BE2C (cell line): ENCODE measurements at regions not wholly inside any gene's neighbourhood (a gene's known extent, or its start where the extent isn't known, plus 50 kb on each side); places are given as distances from the start of the nearest gene placed in this dataset.

ENCODE experiments used
- DNase-seq: peaks from one replicate; pipeline ENCODE4 v3.0.0-alpha.2; 2020
- H3K27me3 ChIP-seq: fragments of 250-450 bp; sonication (Bioruptor Pico); 2 replicates; pipeline ENCODE4 v1.5.1; 2020; ENCODE audit warnings: mild to moderate bottlenecking
- H3K36me3 ChIP-seq: fragments of 250-450 bp; sonication (Bioruptor Pico); 2 replicates; pipeline ENCODE4 v1.5.1; 2020; ENCODE audit warnings: mild to moderate bottlenecking
- H3K4me1 ChIP-seq: fragments of 250-450 bp; sonication (Bioruptor Pico); 2 replicates; pipeline ENCODE4 v1.5.1; 2020
- H3K4me3 ChIP-seq: 2 replicates; pipeline ENCODE4 v1.5.1; 2011; ENCODE audit warnings: low read depth, low read length
- H3K9me3 ChIP-seq: fragments of 250-450 bp; sonication (Bioruptor Pico); 2 replicates; pipeline ENCODE4 v1.5.1; 2020
- CTCF ChIP-seq: IDR thresholded peaks from 2 replicates; pipeline ENCODE4 v1.5.1; 2012; ENCODE audit warnings: mild to moderate bottlenecking, low read depth, low read length

- Histone ChIP-seq H3K9me3 (no peaks in the 10 kb centered on the region; the same call in 1 of the 2 replicates), H3K4me1 (no peaks in the 10 kb centered on the region), H3K27me3 (no peaks in the 10 kb centered on the region), H3K36me3 (no peaks in the 10 kb centered on the region), H3K4me3 (no peak overlapping the region)
- no peak for DNase-seq
- no peak for TF ChIP-seq CTCF
These were observed 395.6 kb downstream of the SETD4 start for GRCh38 chr21:35664683-35665082.

DNA sequence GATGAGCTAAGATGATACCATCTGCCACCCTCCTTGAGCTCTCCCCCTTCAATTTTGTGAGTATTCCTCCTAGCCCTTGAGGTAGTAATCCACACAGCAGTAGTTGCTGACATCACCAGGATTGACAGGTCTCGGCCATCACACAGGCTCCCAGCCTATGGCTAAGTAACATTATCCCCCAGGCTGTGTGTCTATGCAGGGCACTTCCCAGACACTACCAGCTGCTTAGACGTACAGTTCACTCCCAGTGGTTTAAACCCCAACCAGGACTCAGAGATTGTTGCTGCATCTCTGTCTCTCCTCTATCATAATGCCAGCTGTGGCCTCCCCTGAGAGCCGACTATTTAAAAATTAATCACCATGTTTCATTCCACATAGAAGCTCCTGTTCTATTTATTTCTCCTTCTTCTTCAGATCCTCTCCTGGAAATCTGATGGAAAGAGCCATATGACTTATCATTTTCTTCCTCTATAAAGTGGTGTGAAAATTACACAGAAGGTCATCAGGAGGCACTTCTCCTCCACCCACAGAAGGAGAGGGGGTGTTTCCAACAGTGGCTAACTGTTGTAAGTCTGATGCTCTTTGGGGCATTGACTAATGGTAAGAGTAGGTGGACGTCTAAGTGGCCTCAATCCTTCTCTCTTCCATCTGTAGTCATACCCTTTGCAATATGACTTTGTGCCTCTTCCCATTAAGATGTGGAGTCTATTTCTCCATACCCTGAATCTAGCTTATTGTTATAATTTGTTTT, 396.3 kb downstream of the SETD4 start:
- Histone ChIP-seq H3K36me3 (no peaks in the 10 kb centered on the region), H3K9me3 (no peaks in the 10 kb centered on the region; the same call in 1 of the 2 replicates), H3K27me3 (no peaks in the 10 kb centered on the region), H3K4me3 (no peak overlapping the region), H3K4me1 (no peaks in the 10 kb centered on the region)
- no peak for TF ChIP-seq CTCF
- no peak for DNase-seq

DNA sequence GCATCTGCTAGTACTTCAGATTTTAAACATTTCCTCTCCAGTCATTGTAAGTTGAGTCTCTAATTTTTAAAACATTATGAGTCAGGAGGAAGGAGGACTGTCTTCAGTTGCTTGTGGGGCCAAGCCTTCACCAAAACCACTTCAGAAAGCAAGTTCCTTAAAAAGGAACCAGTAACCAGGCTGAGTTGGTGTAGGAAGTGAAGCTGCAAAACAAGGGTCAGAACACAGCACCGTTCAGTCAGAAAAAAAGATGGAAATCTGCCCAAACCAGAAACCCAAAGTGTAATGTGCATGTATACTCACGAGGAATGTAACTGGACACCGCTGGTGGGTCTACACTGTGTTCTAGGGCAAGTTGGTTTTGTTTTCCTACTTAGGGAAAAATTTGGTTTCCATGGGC, 402.1 kb downstream of the SETD4 start:
- no peak for DNase-seq
- Histone ChIP-seq H3K27me3 (no peaks in the 10 kb centered on the region), H3K36me3 (no peaks in the 10 kb centered on the region), H3K4me3 (no peak overlapping the region), H3K4me1 (no peaks in the 10 kb centered on the region), H3K9me3 (no peaks in the 10 kb centered on the region; the same call in 1 of the 2 replicates)
- TF ChIP-seq CTCF = no peak

GRCh38 chr21:35652872-35653271, 407.5 kb downstream of the SETD4 start:
- no peak for DNase-seq
- no peaks in the 10 kb centered on the region for H3K27me3 ChIP-seq

GRCh38 chr21:35652196-35652595, 408.1 kb downstream of the SETD4 start:
- Histone ChIP-seq H3K4me3 (no peak overlapping the region), H3K36me3 (no peaks in the 10 kb centered on the region), H3K9me3 (no peaks in the 10 kb centered on the region), H3K27me3 (no peaks in the 10 kb centered on the region), H3K4me1 (no peaks in the 10 kb centered on the region)
- no peak for TF ChIP-seq CTCF
- no peak for DNase-seq

More at GRCh38 chr21:35652872-35653271, 407.5 kb downstream of the SETD4 start:
- Histone ChIP-seq H3K4me3 (no peak overlapping the region), H3K9me3 (no peaks in the 10 kb centered on the region), H3K4me1 (no peaks in the 10 kb centered on the region), H3K36me3 (no peaks in the 10 kb centered on the region)
- no peak for TF ChIP-seq CTCF

- Histone ChIP-seq H3K27me3 (no peaks in the 10 kb centered on the region), H3K4me1 (no peaks in the 10 kb centered on the region), H3K4me3 (no peak overlapping the region), H3K36me3 (no peaks in the 10 kb centered on the region), H3K9me3 (no peaks in the 10 kb centered on the region)
- no peak for TF ChIP-seq CTCF
- DNase-seq = no peak
These were observed 409.1 kb downstream of the SETD4 start for GRCh38 chr21:35651196-35651595.
